GM13976 (cell line): ENCODE measurements at regions not wholly inside any gene's neighbourhood (a gene's known extent, or its start where the extent isn't known, plus 50 kb on each side); places are given as distances from the start of the nearest gene placed in this dataset.

ENCODE experiments used
- DNase-seq: peaks from one replicate; pipeline ENCODE4 v3.0.0; 2012; ENCODE audit warnings: low spot score
- in situ Hi-C: fragments of 300-500 bp; cut with MboI; formaldehyde crosslinking; loops from one replicate; pipeline ENCODE4 v1.12.0; 2022; ENCODE audit warnings: low sequenced_read_pairs, mixed read lengths, inconsistent platforms; ENCODE audit not compliant: unreplicated experiment
- TF ChIP-seq, protein P1 (sequence below): IDR thresholded peaks from 2 replicates; pipeline ENCODE4 v1.5.1; 2012; ENCODE audit warnings: borderline replicate concordance, mild to moderate bottlenecking; ENCODE audit not compliant: insufficient read depth; ENCODE audit errors: extremely low read depth, missing control alignments, control extremely low read depth

DNA sequence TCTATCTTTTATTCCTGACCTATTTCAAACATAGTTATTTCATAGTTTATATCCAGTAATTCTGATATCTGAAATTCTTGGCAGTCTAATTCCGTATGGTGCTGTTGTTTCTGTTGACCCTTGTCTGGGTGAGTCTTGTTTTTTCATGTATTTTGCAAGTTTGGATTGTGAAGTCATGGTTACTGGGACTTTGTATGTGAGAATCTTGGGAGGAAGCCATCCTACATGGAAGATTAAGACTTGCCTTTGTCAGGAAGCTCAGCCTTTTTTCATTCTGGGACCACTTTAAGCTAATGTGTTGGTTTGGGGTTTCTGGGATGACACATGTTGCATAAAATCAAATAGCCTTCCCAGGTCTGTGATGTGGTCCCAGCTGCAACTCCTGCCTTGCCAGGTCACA lies 191.6 kb upstream of the E2F7 start:
- no peak for DNase-seq
- in situ Hi-C loops, result no loop called here
- TF ChIP-seq, protein P1, sequence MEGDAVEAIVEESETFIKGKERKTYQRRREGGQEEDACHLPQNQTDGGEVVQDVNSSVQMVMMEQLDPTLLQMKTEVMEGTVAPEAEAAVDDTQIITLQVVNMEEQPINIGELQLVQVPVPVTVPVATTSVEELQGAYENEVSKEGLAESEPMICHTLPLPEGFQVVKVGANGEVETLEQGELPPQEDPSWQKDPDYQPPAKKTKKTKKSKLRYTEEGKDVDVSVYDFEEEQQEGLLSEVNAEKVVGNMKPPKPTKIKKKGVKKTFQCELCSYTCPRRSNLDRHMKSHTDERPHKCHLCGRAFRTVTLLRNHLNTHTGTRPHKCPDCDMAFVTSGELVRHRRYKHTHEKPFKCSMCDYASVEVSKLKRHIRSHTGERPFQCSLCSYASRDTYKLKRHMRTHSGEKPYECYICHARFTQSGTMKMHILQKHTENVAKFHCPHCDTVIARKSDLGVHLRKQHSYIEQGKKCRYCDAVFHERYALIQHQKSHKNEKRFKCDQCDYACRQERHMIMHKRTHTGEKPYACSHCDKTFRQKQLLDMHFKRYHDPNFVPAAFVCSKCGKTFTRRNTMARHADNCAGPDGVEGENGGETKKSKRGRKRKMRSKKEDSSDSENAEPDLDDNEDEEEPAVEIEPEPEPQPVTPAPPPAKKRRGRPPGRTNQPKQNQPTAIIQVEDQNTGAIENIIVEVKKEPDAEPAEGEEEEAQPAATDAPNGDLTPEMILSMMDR, result no peak

DNA sequence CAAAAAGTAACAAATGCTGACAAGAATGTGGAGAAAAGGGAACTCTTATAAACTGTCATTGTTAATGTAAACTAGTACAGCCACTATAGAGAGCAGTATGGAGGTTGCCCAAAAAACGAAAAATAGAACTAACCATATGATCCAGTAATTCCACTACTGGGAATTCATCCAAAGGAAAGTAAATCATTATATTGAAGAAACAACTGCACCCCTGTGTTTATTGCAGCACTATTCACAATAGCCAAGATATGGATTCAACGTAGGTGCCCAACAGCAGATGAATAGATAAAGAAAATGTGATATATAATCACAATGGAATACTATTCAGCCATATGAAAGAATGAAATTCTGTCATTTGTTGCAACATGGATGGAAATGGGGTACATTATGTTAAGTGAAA lies 188.0 kb upstream of the E2F7 start:
- TF ChIP-seq, protein P1, result no peak
- no peak for DNase-seq
- in situ Hi-C loops, result no loop called here

DNA sequence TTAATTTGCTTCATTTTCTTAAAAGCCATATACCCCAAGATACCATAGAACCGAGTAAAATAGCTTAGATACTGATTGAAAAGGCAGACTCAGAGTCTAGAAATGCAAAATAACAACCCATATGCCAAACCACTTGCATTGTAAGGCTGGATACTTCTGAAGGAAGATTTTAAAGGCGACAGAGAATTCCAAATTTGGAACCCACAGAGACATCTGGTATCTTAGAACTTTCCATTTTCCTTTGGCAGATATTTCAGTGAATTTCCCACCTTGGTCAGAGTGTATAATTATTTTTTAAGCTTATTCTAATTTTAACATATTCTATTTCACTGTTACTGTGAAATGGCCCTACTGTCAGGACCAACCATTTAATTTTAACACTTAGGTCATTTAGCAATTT lies 186.4 kb upstream of the E2F7 start:
- DNase-seq, result no peak
- in situ Hi-C loops, result no loop called here

DNA sequence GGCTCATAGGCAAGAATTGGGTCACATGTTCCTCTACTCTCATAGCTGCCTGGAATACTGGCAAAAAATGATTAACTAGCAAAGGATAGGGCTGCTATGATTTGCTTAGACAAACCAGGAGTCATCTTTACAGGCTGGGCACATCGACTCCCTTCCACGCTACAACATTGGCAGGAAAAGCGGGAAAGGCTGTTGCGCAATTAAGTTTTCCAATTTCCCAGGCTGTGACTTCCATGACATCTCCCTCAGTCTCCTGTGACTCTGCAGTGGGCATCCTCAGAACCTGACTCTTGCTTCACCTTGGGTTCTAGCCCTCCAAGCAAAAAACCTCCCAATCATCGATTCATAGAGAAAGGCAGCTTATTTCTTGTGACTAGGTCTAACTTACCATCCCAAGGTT lies 184.5 kb upstream of the E2F7 start:
- TF ChIP-seq, protein P1, result no peak
- no peak for DNase-seq
- in situ Hi-C loops, result no loop called here

More for the DNA sequence above, 186.4 kb upstream of the E2F7 start:
- TF ChIP-seq, protein P1, result no peak

DNA sequence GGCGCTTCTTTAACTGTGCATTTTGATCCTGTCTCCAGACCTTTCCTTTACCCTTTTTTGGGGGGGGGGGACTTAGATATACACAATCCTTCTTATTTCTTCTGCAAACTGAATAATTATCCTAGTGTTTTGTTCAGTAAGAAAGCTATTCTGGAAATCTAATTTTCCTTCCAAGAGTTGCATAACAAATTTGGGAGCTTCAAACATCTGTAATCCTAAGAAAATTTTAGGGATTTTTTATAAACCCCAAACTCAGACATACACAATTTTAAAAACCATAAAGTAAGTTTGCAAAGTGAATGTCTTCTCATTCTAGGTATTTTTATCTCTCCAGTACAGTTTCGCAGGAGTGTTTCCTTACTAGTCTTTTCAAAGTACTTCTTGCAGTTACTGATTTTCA lies 182.7 kb upstream of the E2F7 start:
- DNase-seq, result no peak
- in situ Hi-C loops, result no loop called here
- TF ChIP-seq, protein P1, result no peak

DNA sequence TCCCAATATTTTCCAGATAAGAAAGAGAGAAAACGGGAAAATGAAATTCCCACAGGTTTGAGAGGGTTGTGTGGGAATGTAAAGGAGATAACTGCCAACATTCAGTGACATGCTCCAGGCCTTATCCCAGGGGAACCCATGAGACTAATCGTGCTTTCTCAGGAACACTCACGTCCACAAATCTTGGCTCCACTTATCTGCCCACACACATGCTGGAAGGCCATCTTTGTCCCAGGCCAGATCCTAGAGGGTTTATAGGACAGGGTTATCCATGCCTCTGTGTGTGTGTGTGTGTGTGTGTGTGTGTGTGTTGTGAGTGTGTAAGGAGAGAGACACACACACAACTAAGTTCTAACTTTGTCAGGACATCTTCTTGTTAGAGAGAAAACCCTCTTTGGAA lies 182.2 kb upstream of the E2F7 start:
- no peak for DNase-seq
- in situ Hi-C loops, result no loop called here
- TF ChIP-seq, protein P1, result no peak

DNA sequence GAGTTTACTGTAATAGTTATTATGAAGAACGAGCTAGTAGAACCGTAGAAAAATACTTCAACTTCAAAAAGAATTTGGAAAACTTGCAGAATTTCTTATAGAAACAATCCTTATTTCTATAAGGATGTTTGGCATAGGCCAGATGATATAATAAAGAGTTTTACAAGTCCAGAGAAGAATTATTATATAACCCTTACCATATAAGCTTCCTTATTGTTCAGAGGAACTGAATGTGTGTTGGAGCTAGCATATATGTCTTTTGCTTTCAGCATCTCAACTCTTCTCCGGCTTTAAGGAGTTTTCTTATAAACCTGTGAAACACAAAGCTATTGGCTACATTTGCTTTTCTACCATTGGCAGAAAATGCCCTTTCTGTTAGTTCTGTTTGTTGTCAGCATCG lies 178.0 kb upstream of the E2F7 start:
- in situ Hi-C loops, result no loop called here
- no peak for DNase-seq
- TF ChIP-seq, protein P1, result no peak
